ENCODE measurements at regions not wholly inside any gene's neighbourhood (a gene's known extent, or its start where the extent isn't known, plus 50 kb on each side); places are given as distances from the start of the nearest gene placed in this dataset.
A peak's percentile ranks its signal among the peaks of the same experiment; 100 is the strongest.

DNA sequence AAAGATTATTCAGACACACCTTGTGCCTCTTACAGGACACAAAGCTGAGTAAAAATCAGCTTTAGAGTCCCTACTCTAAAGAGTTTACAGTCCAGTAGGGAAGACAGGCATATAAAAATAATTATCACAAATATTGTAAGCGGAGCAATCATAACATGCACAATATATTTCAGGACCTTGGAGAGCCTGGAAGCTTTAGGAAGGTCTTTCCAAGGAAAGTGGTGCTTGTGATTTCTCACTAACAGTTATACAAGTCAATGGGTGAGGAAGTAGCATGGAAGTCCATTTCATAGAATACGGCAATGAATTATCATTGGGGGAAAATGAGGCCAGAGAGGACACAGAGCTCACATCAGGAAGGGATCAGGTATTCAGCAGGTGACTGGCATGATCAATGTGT, 268.3 kb downstream of the C12orf50 start:
- H3K9me3 ChIP-seq, result no peaks in the 10 kb centered on the region
- in situ Hi-C loops (cut with MboI; ENCODE audit: low sequenced_read_pairs), result no loop called here
- H3K4me1 ChIP-seq, result no peaks in the 10 kb centered on the region
- no peaks in the 10 kb centered on the region for H3K36me3 ChIP-seq (replicated peaks)
- no peaks in the 10 kb centered on the region for H3K27me3 ChIP-seq (ENCODE audit: low read depth)
- no peak overlapping the region for H3K4me3 ChIP-seq
- no peak for DNase-seq (ENCODE audit: low spot score in 2 of 2)

DNA sequence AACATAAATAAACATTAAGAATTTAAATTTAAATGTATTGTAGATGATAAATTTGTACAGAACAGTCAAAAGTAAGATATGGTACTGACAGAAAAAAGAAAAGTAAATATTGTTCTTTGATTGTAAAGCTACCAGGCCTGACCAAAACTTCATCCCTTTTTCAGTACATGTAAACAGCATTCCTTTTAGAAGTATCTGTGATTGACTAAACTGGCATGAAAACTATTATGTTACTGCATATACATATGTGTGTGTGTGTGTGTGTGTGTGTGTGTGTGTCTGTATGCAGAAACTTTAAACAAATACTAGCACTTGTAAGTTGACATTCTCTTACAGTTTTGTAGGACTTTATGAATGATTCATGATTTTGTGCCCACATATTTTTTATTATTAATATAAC, 270.9 kb downstream of the C12orf50 start:
- no peak overlapping the region for H3K4me3 ChIP-seq
- H3K4me1 ChIP-seq, result no peaks in the 10 kb centered on the region
- no peak for DNase-seq (ENCODE audit: low spot score in 2 of 2)
- no peaks in the 10 kb centered on the region for H3K27me3 ChIP-seq (ENCODE audit: low read depth)
- no peaks in the 10 kb centered on the region for H3K9me3 ChIP-seq
- in situ Hi-C loops (cut with MboI; ENCODE audit: low sequenced_read_pairs), result no loop called here
- H3K36me3 ChIP-seq (replicated peaks), result no peaks in the 10 kb centered on the region

DNA sequence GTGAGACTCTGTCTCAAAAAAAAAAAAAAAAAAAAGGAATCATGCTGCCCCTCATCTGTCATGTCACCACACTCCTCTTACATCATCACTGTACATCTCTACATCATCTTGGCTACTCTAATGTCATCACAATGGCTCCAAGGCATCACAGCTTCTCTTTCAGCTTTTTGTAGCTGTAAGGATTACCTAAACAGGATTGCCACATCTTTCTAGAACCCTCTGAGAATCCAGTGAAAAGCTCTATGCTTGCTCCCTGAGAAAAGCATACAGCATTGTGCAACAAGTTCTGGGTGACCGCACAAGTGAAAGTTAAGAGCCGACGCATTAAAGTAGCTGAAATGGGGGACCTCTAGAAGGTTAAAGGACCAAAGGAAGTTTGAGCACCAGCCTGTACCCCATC, 272.5 kb downstream of the C12orf50 start:
- Histone ChIP-seq H3K4me1 (no peaks in the 10 kb centered on the region), H3K36me3 (replicated peaks) (no peaks in the 10 kb centered on the region), H3K27me3 (ENCODE audit: low read depth) (no peaks in the 10 kb centered on the region), H3K4me3 (no peak overlapping the region), H3K9me3 (no peaks in the 10 kb centered on the region)
- in situ Hi-C loops (cut with MboI; ENCODE audit: low sequenced_read_pairs), result no loop called here
- no peak for DNase-seq (ENCODE audit: low spot score in 2 of 2)

DNA sequence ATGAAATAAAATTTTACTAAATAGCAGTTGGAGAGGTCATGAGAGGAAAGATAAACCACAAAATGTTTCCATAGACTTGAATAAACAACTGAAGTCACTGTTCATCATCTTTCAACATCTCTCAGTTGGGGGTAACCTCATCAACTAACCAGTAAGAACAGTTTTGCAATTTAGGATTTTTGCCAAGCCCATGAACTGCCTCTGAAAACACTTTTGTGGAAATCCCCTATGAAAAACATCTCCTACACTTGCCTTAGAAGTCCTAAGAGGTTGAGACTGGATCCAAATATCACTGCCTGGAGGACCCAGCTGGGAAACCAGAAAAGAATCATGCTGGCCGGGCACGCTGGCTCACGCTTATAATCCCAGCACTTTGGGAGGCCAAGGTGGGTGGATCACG, 273.1 kb downstream of the C12orf50 start:
- no peak overlapping the region for H3K4me3 ChIP-seq
- no peaks in the 10 kb centered on the region for H3K36me3 ChIP-seq (replicated peaks)
- no peaks in the 10 kb centered on the region for H3K9me3 ChIP-seq
- H3K27me3 ChIP-seq (ENCODE audit: low read depth), result no peaks in the 10 kb centered on the region
- H3K4me1 ChIP-seq, result no peaks in the 10 kb centered on the region
- in situ Hi-C loops (cut with MboI; ENCODE audit: low sequenced_read_pairs), result no loop called here
- no peak for DNase-seq (ENCODE audit: low spot score in 2 of 2)

DNA sequence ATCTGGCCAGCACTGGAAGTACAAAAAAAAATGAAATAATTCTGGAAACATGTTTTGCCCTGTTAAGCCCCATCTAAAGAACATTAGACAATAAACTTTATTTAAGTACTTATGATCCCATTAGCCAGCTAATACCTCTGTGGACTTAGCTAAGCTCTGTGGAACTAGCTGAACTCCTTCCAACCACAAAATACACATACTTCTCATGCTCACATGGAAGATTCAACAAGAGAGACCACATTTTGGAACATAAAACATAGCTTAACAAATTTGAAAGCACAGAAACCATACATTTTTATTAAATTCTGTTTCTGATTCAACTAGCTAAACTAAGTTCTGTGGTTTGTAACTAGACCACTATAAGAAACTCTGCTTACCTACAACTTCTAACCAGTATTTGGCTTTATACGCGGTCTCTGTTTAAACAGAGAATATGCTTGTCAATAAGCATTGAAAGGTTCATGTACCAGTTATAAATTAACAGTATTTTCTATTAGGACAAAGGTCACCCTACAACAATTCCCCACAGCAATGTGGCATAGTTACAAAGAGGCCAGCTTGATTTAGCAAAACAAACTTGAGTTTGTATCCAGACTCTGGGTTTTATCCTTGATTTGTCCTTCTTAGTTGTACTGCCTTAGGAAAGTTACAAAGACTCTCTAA, 300.1 kb downstream of the C12orf50 start:
- no peaks in the 10 kb centered on the region for H3K27me3 ChIP-seq (ENCODE audit: low read depth)
- no peak for DNase-seq (ENCODE audit: low spot score in 2 of 2)

DNA sequence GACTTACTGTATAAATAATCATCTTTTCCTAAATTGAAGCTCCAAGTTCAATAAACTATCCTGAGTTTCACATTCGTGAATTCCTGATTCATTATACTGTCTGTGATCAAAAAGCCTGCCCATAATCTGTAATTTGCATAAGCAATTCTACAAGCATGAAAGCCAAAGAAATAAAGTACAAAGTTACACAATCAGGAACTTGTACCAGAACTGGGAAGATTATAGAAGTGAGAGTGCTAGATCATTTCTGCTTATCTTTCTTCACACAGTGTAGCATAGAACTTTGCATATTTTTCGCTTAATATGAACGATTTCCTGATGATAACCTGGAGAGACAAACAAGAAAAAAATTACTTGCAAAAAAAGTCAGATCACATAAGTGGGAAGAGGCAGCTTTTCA, 308.2 kb downstream of the C12orf50 start:
- Histone ChIP-seq H3K4me3 (no peak overlapping the region), H3K27me3 (ENCODE audit: low read depth) (no peaks in the 10 kb centered on the region), H3K9me3 (no peaks in the 10 kb centered on the region), H3K36me3 (replicated peaks) (no peaks in the 10 kb centered on the region), H3K4me1 (no peaks in the 10 kb centered on the region)
- in situ Hi-C loops (cut with MboI; ENCODE audit: low sequenced_read_pairs), result no loop called here
- DNase-seq (ENCODE audit: low spot score in 2 of 2), result no peak

More for the DNA sequence above, 300.1 kb downstream of the C12orf50 start:
- Histone ChIP-seq H3K4me3 (no peak overlapping the region), H3K9me3 (no peaks in the 10 kb centered on the region), H3K4me1 (no peaks in the 10 kb centered on the region), H3K36me3 (replicated peaks) (no peaks in the 10 kb centered on the region)
- in situ Hi-C loops (cut with MboI; ENCODE audit: low sequenced_read_pairs), result no loop called here

DNA sequence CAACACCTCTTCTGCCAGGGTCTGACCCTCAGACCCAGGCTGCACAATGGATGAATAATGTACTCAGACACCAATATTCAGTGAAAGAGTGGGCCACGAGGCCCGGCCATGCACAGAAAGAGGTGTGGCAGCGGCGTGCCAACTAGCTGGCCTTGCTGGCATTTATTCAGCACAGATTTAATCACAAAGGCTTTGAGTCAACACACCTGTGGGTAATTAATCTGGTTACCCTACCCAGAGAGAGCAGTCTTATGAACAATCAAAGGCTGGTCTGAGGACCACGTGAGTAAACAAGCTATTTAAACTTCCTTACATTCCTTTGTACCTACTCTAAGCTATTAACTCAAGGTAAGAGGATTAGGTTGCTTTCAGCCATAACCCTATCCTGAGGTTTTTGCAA, 324.8 kb downstream of the C12orf50 start:
- 0 out of 2 replicates have a peak, but pooled peaks cover 3% of the 10 kb centered on the region for H3K9me3 ChIP-seq
- peak; percentile 22 to 38 for DNase-seq (ENCODE audit: low spot score in 2 of 2)
- no peak overlapping the region for H3K4me3 ChIP-seq
- peaks cover 4% of the 10 kb centered on the region; the same call in 1 of the 2 replicates for H3K4me1 ChIP-seq
- no peaks in the 10 kb centered on the region for H3K27me3 ChIP-seq (ENCODE audit: low read depth)
- in situ Hi-C loops (cut with MboI; ENCODE audit: low sequenced_read_pairs), result no loop called here
- H3K36me3 ChIP-seq (replicated peaks), result no peaks in the 10 kb centered on the region

DNA sequence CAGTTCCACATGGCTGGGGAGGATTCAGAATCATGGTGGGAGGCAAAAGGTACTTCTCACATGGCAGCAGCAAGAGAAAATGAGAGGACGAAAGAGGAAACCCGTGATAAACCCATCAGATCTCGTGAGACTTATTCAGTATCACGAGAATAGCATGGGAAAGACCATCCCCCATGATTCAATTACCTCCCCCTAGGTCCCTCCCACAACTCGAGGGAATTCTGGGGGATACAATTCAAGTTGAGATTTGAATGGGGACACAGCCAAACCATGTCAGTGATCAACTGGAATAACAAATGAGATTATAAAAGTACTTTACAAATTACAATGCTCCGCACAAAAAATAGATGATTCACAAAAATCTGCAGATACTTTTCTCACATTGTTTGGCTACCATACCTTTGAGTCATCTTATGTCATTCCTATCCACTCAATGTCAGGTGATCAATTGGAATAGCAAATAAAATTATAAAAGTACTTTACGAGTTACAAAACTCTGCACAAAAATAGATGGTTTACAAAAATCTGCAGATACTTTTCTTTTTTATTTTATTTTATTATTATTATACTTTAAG, 338.9 kb downstream of the C12orf50 start:
- no peak overlapping the region for H3K4me3 ChIP-seq
- in situ Hi-C loops (cut with MboI; ENCODE audit: low sequenced_read_pairs), result no loop called here
- DNase-seq (ENCODE audit: low spot score in 2 of 2), result no peak
- H3K36me3 ChIP-seq (replicated peaks), result no peaks in the 10 kb centered on the region
- no peaks in the 10 kb centered on the region for H3K4me1 ChIP-seq
- H3K9me3 ChIP-seq, result no peaks in the 10 kb centered on the region
- no peaks in the 10 kb centered on the region for H3K27me3 ChIP-seq (ENCODE audit: low read depth)

DNA sequence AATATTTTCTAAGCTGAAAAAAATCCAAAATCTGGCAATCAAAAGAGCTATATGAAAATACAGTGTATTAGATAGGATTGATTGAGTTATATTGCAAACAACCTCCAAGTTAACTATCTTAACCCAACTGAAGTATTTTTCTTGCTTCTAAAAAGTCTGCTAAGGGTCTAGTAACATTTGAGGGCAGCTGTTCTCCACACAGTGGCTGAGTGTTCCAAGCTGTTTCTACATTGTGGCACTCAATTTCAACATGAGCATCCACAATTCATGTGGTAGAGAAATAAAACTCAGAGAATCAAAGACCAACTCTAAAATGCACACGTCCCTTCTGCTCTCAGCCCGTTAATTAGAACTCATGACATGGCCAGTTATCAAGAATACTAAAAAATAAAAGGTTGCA, 340.0 kb downstream of the C12orf50 start:
- in situ Hi-C loops (cut with MboI; ENCODE audit: low sequenced_read_pairs), result no loop called here
- Histone ChIP-seq H3K27me3 (ENCODE audit: low read depth) (no peaks in the 10 kb centered on the region), H3K4me1 (no peaks in the 10 kb centered on the region), H3K36me3 (replicated peaks) (no peaks in the 10 kb centered on the region), H3K9me3 (no peaks in the 10 kb centered on the region), H3K4me3 (no peak overlapping the region)
- DNase-seq (ENCODE audit: low spot score in 2 of 2), result no peak

DNA sequence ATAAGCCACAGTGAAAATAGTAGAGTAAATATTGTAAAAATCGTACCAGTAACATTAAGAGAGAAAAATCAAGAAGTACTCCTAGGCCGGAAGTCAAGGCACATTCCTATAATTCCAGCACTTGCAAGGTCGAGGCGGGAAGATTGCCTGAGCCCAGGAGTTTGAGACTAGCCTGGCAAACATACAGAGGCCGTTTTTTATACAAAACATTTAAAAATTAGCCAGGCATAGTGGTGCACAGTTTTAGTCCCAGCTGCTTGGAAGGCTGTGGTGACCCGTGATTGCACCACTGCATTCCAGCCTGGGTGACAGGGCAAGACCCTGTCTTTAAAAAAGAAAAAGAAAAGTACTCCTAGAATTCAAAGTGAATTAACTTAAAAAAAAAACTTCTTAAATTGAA, 341.8 kb downstream of the C12orf50 start:
- Histone ChIP-seq H3K9me3 (no peaks in the 10 kb centered on the region), H3K4me1 (no peaks in the 10 kb centered on the region), H3K27me3 (ENCODE audit: low read depth) (no peaks in the 10 kb centered on the region), H3K36me3 (replicated peaks) (no peaks in the 10 kb centered on the region), H3K4me3 (no peak overlapping the region)
- in situ Hi-C loops (cut with MboI; ENCODE audit: low sequenced_read_pairs), result no loop called here
- no peak for DNase-seq (ENCODE audit: low spot score in 2 of 2)

DNA sequence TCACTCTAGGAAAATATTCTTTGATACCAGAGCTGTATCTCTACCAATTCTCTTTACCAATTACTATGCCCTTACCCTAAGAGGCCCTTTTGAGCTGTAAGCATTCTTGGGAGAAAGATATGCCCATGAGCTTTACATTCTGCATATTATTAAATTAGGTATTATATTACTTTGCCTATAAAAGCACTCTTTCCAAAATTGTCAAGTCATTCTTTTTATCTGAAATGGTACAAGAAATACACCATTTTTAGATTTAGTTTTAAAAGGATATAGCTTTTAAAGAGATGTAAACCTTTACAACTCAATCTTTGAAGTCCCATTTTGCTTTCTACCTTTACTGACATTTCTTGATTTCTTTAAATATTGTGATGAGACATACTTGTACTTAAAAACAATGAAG, 343.5 kb downstream of the C12orf50 start:
- Histone ChIP-seq H3K9me3 (no peaks in the 10 kb centered on the region), H3K27me3 (ENCODE audit: low read depth) (no peaks in the 10 kb centered on the region), H3K4me3 (no peak overlapping the region), H3K4me1 (no peaks in the 10 kb centered on the region), H3K36me3 (replicated peaks) (no peaks in the 10 kb centered on the region)
- DNase-seq (ENCODE audit: low spot score in 2 of 2), result no peak
- in situ Hi-C loops (cut with MboI; ENCODE audit: low sequenced_read_pairs), result no loop called here

DNA sequence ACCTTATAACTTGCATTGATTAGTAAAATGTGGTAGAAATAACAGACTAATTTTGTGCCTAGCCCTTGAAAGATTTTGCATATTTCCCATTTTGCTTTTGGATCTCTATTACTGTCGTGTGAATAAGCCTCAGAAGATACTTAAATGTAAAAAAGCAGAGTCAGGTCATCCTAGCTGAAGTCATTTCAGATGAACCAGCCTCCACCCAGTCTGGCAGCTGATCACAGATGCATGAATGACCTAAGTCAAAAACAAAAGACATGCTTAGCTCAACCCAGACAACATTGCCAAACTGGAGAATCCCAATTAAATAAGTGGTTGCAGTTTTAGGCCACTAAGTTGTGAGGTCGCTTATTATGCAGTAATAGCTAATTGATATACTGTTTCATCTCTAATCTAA, 349.9 kb downstream of the C12orf50 start:
- Histone ChIP-seq H3K4me1 (no peaks in the 10 kb centered on the region), H3K27me3 (ENCODE audit: low read depth) (no peaks in the 10 kb centered on the region), H3K36me3 (replicated peaks) (no peaks in the 10 kb centered on the region), H3K9me3 (no peaks in the 10 kb centered on the region), H3K4me3 (no peak overlapping the region)
- DNase-seq (ENCODE audit: low spot score in 2 of 2), result no peak
- in situ Hi-C loops (cut with MboI; ENCODE audit: low sequenced_read_pairs), result no loop called here

DNA sequence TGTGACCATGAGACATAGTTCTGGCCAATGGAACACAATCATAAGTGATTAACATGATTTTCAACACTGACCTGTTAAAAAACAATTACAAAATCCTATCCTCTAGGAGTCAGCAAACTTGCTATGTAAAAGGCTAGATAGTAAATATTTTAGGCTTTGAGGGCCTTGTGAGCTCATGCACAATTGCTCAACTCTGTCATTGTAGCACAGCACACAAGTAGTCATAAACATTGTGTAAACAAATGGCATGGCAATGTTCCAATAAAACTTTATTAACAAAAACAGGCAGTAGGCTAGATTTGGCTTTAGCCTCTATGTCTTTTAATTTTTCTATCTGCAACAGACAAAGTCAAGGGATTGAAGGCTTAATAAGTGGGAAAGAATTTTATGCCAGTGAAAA, 350.7 kb downstream of the C12orf50 start:
- Histone ChIP-seq H3K9me3 (no peaks in the 10 kb centered on the region), H3K27me3 (ENCODE audit: low read depth) (no peaks in the 10 kb centered on the region), H3K4me3 (no peak overlapping the region), H3K36me3 (replicated peaks) (no peaks in the 10 kb centered on the region), H3K4me1 (no peaks in the 10 kb centered on the region)
- in situ Hi-C loops (cut with MboI; ENCODE audit: low sequenced_read_pairs), result no loop called here
- DNase-seq (ENCODE audit: low spot score in 2 of 2), result no peak

DNA sequence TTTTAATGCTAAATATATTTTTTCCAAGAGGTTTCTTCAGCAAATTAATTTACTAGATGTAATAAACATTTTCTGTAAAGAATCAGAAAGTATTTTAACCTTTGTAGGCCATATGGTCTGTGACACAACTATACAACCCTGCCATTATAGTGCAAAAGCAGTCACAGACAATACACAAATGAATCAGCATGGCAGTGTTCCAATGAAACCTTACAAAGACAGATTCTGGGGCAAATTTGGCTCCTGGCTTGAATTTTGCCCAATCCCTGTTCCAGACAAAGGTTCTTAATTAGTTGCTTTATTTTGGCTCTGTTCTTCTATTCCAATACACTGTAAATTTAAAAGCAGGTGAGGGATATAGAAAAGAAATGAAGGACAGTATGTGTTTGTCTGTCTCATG, 352.5 kb downstream of the C12orf50 start:
- in situ Hi-C loops (cut with MboI; ENCODE audit: low sequenced_read_pairs), result no loop called here
- H3K36me3 ChIP-seq (replicated peaks), result no peaks in the 10 kb centered on the region

DNA sequence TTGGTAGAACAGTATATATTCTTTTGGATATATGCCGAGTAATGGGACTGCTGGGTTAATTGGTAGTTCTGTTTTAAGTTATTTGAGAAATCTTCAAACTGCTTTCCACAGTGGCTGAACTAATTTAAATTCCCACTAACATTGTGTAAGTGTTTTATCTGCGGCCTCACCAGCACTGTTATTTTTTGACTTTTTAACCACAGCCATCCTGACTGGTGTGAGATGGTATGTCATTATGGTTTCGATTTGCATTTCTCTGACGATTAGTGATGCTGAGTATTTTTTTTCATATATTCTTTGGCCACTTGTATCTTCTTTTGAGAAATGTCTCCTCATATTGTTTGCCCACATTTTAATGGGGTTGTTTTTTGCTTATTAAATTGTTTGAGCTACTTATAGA, 357.4 kb downstream of the C12orf50 start:
- H3K9me3 ChIP-seq, result no peaks in the 10 kb centered on the region
- H3K36me3 ChIP-seq (replicated peaks), result no peaks in the 10 kb centered on the region
- H3K27me3 ChIP-seq (ENCODE audit: low read depth), result no peaks in the 10 kb centered on the region
- no peak overlapping the region for H3K4me3 ChIP-seq
- in situ Hi-C loops (cut with MboI; ENCODE audit: low sequenced_read_pairs), result no loop called here
- H3K4me1 ChIP-seq, result peaks cover 4% of the 10 kb centered on the region; the same call in 1 of the 2 replicates
- DNase-seq (ENCODE audit: low spot score in 2 of 2), result no peak

More for the DNA sequence above, 352.5 kb downstream of the C12orf50 start:
- H3K9me3 ChIP-seq, result no peaks in the 10 kb centered on the region
- no peaks in the 10 kb centered on the region; the same call in 1 of the 2 replicates for H3K4me1 ChIP-seq
- H3K4me3 ChIP-seq, result no peak overlapping the region
- H3K27me3 ChIP-seq (ENCODE audit: low read depth), result no peaks in the 10 kb centered on the region
- no peak for DNase-seq (ENCODE audit: low spot score in 2 of 2)

Data from HAP-1 (cell line).